ENCODE measurements at regions not wholly inside any gene's neighbourhood (a gene's known extent, or its start where the extent isn't known, plus 50 kb on each side); places are given as distances from the start of the nearest gene placed in this dataset.

- Histone ChIP-seq H3K4me3 (replicated peaks in 1 of 3; ENCODE audit: low read depth in 2 of 3, low read length in 3 of 3) (no peak overlapping the region), H3K79me2 (ENCODE audit: insufficient read depth, low read length) (no peaks in the 10 kb centered on the region), H3K4me2 (replicated peaks; ENCODE audit: extremely low read depth, low read length, poor library complexity, severe bottlenecking) (no peak overlapping the region), H3K4me1 (ENCODE audit: control insufficient read depth in 1 of 2, insufficient read depth in 2 of 2, low read length in 2 of 2) (no peaks in the 10 kb centered on the region), H4K20me1 (ENCODE audit: insufficient read depth, low read length) (no peaks in the 10 kb centered on the region), H2AFZ (ENCODE audit: insufficient read depth, low read depth, low read length, poor library complexity, severe bottlenecking) (no peak overlapping the region), H3K36me3 (replicated peaks in 1 of 2; ENCODE audit: control insufficient read depth in 1 of 2, insufficient read depth in 2 of 2, low read length in 2 of 2) (no peaks in the 10 kb centered on the region), H3K27me3 (ENCODE audit: control insufficient read depth in 2 of 2, insufficient read depth in 2 of 2, low read length in 2 of 2) (no peaks in the 10 kb centered on the region), H3K9ac (ENCODE audit: insufficient read depth, low read length, poor library complexity, severe bottlenecking) (no peak overlapping the region), H3K27ac (ENCODE audit: low read depth in 1 of 2, low read length in 2 of 2) (no peak overlapping the region), H3K9me3 (replicated peaks in 1 of 2; ENCODE audit: control insufficient read depth in 1 of 2, insufficient read depth in 1 of 2, low read length in 2 of 2) (peaks cover 5 to 28% of the 10 kb centered on the region in 2 donors)
- intact Hi-C loops (cut with micrococcal nuclease) = no loop called here
- no peak for TF ChIP-seq CTCF (IDR thresholded peaks at IDR 0.05)
- H3K4me1 Mint-ChIP-seq = no peaks in the 10 kb centered on the region
- whole genome bisulfite sequencing (ENCODE audit: insufficient coverage) = no CpG with 5 or more reads among the region's 3 CpGs
- DNase-seq = no peak
- no peaks in the 10 kb centered on the region for H3K36me3 Mint-ChIP-seq
- H3K27me3 Mint-ChIP-seq (ENCODE audit: low read depth in 3 of 3) = peaks cover 0 to 1% (median 0%) of the 10 kb centered on the region in 3 donors
- no peak overlapping the region for H3K27ac Mint-ChIP-seq
- peaks cover 8 to 21% (median 12%) of the 10 kb centered on the region in 7 donors for H3K9me3 Mint-ChIP-seq
- H3K4me3 Mint-ChIP-seq = no peak overlapping the region
These were observed 576.5 kb downstream of the ZNF385D start for GRCh38 chr3:21174461-21174860.

GRCh38 chr3:21170964-21171363 lies 580.0 kb downstream of the ZNF385D start:
- no peak overlapping the region for H3K4me3 ChIP-seq (replicated peaks in 1 of 3; ENCODE audit: low read depth in 2 of 3, low read length in 3 of 3)
- no peak for DNase-seq
- H3K27me3 ChIP-seq (ENCODE audit: control insufficient read depth in 2 of 2, insufficient read depth in 2 of 2, low read length in 2 of 2) = no peaks in the 10 kb centered on the region
- no peaks in the 10 kb centered on the region for H3K4me1 ChIP-seq (ENCODE audit: control insufficient read depth in 1 of 2, insufficient read depth in 2 of 2, low read length in 2 of 2)
- no peaks in the 10 kb centered on the region for H4K20me1 ChIP-seq (ENCODE audit: insufficient read depth, low read length)
- Mint-ChIP-seq H3K4me1 (no peaks in the 10 kb centered on the region), H3K36me3 (no peaks in the 10 kb centered on the region), H3K27ac (no peak overlapping the region), H3K27me3 (ENCODE audit: low read depth in 3 of 3) (peaks cover 0 to 1% (median 0%) of the 10 kb centered on the region in 3 donors), H3K4me3 (no peak overlapping the region), H3K9me3 (peaks cover 0 to 8% (median 1%) of the 10 kb centered on the region in 7 donors)
- H3K9me3 ChIP-seq (replicated peaks in 1 of 2; ENCODE audit: control insufficient read depth in 1 of 2, insufficient read depth in 1 of 2, low read length in 2 of 2) = no peaks in the 10 kb centered on the region
- no peaks in the 10 kb centered on the region for H3K36me3 ChIP-seq (replicated peaks in 1 of 2; ENCODE audit: control insufficient read depth in 1 of 2, insufficient read depth in 2 of 2, low read length in 2 of 2)
- H3K4me2 ChIP-seq (replicated peaks; ENCODE audit: extremely low read depth, low read length, poor library complexity, severe bottlenecking) = no peak overlapping the region
- WGBS (ENCODE audit: insufficient coverage) = no CpG with 5 or more reads among the region's 1 CpG
- no peak overlapping the region for H3K9ac ChIP-seq (ENCODE audit: insufficient read depth, low read length, poor library complexity, severe bottlenecking)
- intact Hi-C loops (cut with micrococcal nuclease) = no loop called here
- no peak overlapping the region for H2AFZ ChIP-seq (ENCODE audit: insufficient read depth, low read depth, low read length, poor library complexity, severe bottlenecking)
- TF ChIP-seq CTCF (IDR thresholded peaks at IDR 0.05) = no peak
- H3K27ac ChIP-seq (ENCODE audit: low read depth in 1 of 2, low read length in 2 of 2) = no peak overlapping the region
- no peaks in the 10 kb centered on the region for H3K79me2 ChIP-seq (ENCODE audit: insufficient read depth, low read length)

Data from CD14-positive monocyte (primary cell).